ENCODE measurements at regions not wholly inside any gene's neighbourhood (a gene's known extent, or its start where the extent isn't known, plus 50 kb on each side); places are given as distances from the start of the nearest gene placed in this dataset.

- no peak for DNase-seq (ENCODE audit: low read depth in 1 of 2, low spot score in 1 of 2)
These were observed 1361.3 kb upstream of the CELF2 start for GRCh38 chr10:9656386-9656785.

DNA sequence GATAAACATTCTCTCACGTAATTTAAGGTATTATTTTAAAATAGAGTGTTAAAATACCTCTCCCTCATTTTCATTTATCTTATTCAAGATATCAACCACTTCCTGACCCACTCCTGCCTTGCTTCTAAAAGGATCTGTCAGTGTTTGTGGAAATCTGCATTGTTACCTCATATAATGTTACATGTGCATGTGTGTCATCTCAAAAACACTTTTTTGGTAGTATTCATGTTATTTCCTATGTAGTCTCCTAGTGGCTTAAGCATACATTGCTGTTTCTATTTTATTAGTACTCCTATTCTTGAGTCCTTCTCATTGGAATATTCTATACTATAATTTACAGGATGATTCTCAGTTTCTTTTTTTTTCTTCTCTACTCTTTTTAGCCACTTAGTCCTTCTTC, 1360.7 kb upstream of the CELF2 start:
- no peak for DNase-seq (ENCODE audit: low read depth in 1 of 2, low spot score in 1 of 2)

- DNase-seq (ENCODE audit: low read depth in 1 of 2, low spot score in 1 of 2) = no peak
These were observed 1360.1 kb upstream of the CELF2 start for GRCh38 chr10:9657530-9657929.

GRCh38 chr10:9668411-9668810, 1349.3 kb upstream of the CELF2 start:
- no peak for DNase-seq (ENCODE audit: low read depth in 1 of 2, low spot score in 1 of 2)

- DNase-seq (ENCODE audit: low read depth in 1 of 2, low spot score in 1 of 2) = no peak
These were observed 1346.8 kb upstream of the CELF2 start for GRCh38 chr10:9670911-9671310.

DNA sequence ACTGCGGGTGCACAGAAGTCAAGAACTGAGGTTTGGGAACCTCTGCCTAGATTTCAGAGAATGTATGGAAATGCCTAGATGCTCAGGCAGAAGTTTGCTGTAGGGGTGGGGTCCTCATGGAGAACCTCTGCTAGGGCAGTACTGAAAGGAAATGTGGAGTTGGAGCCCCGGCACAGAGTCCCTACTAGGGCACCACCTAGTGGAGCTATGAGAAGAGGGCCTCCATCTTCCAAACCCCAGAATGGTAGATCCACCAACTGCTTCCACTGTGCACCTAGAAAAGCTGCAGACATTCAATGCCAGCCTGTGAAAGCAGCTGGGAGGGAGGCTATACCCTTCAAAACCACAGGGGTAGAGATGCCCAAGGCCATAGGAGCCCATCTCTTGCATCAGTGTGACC, 1336.0 kb upstream of the CELF2 start:
- no peak for DNase-seq (ENCODE audit: low read depth in 1 of 2, low spot score in 1 of 2)

- DNase-seq (ENCODE audit: low read depth in 1 of 2, low spot score in 1 of 2) = no peak
These were observed 1334.9 kb upstream of the CELF2 start for GRCh38 chr10:9682802-9683201.

- no peak for DNase-seq (ENCODE audit: low read depth in 1 of 2, low spot score in 1 of 2)
These were observed 1333.5 kb upstream of the CELF2 start for GRCh38 chr10:9684186-9684585.

- DNase-seq (ENCODE audit: low read depth in 1 of 2, low spot score in 1 of 2) = no peak
These were observed 1332.1 kb upstream of the CELF2 start for GRCh38 chr10:9685596-9685995.

DNA sequence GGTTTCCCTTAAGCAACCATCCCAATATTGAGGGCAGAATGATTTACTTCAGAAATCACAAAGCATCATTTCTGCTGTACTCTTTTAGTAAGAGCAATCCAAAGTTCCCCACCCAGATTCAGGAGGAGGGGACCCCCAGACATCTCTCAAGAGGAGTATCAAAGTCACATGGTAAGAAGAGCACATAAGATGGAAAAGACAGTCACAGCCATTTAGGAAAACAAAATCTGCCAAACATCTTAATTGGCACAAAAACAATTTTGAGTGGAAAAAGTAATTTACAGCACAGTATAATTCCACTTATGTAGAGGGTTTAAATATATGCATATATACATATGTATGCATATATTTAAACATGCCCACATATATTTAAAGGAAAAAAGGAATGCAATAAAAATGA, 1329.0 kb upstream of the CELF2 start:
- DNase-seq (ENCODE audit: low read depth in 1 of 2, low spot score in 1 of 2) = no peak

DNA sequence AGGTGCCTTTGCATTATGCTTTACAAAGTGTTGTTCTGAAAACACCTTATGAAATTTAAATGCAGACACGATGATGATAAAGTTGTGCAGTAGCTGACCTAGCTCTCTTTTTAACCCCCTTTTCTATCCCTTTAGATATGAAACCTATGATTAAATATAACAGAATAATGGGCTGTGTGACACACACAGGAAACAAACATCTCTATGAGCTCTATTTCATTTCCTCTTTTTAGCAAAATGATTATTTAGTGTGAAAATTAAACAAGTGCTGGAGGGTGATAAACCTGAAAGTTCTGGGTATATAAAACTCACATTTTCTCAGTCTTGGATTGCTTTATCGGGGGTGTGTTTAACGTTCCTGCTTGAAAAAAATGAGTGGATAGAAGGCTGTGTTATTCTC, 1310.5 kb upstream of the CELF2 start:
- no peak for DNase-seq (ENCODE audit: low read depth in 1 of 2, low spot score in 1 of 2)

- DNase-seq (ENCODE audit: low read depth in 1 of 2, low spot score in 1 of 2) = no peak
These were observed 1307.8 kb upstream of the CELF2 start for GRCh38 chr10:9709849-9710248.

DNA sequence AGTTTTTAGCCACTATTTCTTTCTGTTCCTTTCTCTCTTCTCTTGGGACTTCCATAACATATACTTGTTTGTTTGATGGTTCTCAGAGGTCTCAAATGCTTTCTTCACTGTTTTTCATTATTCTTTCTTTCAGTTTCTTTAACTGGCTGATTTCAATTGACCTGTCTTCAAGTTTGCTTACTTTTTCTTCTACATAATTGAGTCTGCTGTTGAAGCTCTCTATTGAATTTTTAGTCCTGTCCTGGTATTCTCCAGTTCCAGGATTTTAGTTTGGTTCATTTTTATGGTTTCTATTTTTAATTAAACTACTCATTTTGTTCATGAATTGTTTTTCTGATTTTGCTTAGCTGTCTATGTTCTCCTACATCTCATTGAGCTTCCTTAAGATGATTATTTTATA, 1305.3 kb upstream of the CELF2 start:
- DNase-seq (ENCODE audit: low read depth in 1 of 2, low spot score in 1 of 2) = no peak

- DNase-seq (ENCODE audit: low read depth in 1 of 2, low spot score in 1 of 2) = no peak
These were observed 1298.4 kb upstream of the CELF2 start for GRCh38 chr10:9719246-9719645.

DNA sequence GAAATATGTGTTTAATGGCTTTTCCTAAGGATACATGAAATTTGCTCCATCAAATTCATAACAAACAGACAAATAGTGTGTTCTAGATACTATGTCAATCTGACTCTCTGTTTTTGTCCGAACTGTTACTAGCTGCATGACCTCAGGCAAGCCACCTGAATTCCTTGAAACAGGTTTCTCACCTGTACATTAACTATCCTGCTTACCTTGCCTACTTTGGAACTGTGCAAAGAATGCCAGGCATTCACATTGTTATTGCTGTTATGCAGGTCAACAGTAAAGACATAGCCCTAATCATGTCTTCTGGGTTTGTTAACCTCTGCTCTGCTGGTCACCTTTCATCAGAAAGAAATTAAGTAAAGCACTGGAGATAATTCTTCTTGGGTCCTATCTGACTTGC, 1283.9 kb upstream of the CELF2 start:
- no peak for DNase-seq (ENCODE audit: low read depth in 1 of 2, low spot score in 1 of 2)

- DNase-seq (ENCODE audit: low read depth in 1 of 2, low spot score in 1 of 2) = no peak
These were observed 1283.5 kb upstream of the CELF2 start for GRCh38 chr10:9734218-9734617.

GRCh38 chr10:9735731-9736130, 1281.9 kb upstream of the CELF2 start:
- DNase-seq (ENCODE audit: low read depth in 1 of 2, low spot score in 1 of 2) = no peak

- DNase-seq (ENCODE audit: low read depth in 1 of 2, low spot score in 1 of 2) = no peak
These were observed 1274.0 kb upstream of the CELF2 start for GRCh38 chr10:9743639-9744038.

GRCh38 chr10:9745158-9745557, 1272.5 kb upstream of the CELF2 start:
- no peak for DNase-seq (ENCODE audit: low read depth in 1 of 2, low spot score in 1 of 2)

DNA sequence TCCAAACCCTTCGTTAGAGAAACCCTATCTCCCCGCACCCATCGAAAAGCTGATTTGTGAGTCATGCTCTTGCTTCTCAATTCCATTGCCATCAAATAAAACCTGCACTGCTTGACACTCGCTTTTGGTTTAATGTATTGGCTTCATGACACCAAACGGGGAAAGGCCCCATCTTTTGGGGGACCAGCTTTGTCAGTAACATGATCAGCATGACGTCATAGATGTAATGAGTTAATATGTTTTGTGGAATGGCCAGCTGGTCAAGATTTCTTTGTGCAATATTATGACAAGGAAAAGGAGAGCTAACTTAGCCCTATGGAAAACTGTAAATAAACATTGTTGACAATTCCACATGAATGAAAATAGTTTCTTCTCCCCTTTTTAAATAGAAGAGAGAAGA, 1260.5 kb upstream of the CELF2 start:
- no peak for DNase-seq (ENCODE audit: low read depth in 1 of 2, low spot score in 1 of 2)

DNA sequence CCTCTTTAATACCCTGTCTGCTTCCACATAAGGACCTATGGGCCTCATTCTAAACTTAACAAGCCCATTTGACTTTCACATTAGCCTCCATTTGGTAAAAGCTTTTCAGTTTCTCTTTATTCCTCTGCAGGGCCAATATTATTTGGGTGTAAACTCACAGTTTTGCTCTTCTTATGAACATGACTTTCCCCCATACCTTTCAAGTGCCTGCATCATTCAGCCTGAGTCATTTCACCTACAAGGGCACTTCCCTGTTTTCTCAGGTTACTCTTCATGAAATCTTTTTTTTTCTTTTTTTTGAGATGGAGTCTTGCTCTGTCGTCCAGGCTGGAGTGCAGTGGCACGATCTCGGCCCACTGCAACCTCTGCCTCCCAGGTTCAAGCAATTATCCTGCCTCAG, 1258.1 kb upstream of the CELF2 start:
- no peak for DNase-seq (ENCODE audit: low read depth in 1 of 2, low spot score in 1 of 2)

DNA sequence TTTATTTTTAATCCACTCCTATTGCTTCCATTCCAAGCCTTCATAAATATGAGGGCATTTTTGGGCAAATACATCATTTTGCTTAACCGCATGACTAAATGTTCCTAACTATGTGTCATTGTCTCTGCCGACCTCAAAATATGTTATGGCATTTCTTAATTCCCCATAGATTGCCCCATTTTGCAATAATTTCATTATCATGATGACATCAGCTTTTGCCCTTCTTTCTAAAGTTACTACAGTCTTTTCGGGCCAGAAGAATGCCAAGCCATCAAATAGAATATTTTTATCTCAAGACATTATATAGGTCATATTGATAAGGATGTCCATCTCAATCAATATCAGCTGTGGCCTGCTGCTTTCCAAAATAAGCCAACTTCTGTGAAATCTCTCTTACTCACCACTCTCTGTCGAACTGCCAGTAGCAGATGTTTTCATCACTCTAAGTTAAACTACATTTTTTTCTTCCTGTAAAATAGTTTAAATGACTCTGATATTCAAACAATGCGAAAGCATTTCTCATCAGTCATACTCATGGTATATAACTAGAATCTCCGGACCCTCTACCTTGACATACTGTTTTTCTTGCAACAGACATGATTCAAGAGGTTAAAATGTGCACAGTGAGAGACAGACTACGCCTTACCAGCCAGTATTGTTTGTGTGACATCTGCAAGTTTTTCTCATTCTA, 1254.6 kb upstream of the CELF2 start:
- no peak for DNase-seq (ENCODE audit: low read depth in 1 of 2, low spot score in 1 of 2)

DNA sequence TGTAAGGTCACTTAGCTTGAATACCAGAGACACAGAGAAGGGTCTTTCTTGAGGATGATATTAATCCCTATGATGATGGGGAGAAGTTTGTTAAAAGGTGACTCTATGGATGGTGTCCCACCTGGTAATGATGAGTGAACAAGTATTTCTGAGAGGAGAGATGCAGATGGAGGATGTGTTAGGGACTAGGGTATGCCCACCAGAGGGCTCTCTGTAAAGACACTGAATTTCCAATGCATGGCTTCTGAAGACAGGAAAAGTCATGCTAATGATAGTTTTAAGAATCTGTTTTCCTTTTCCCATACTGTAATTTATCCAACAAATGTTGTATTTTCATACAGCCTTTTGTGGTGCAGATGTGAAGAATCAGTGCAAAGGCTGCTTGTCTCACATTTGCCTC, 1250.9 kb upstream of the CELF2 start:
- no peak for DNase-seq (ENCODE audit: low read depth in 1 of 2, low spot score in 1 of 2)

- no peak for DNase-seq (ENCODE audit: low read depth in 1 of 2, low spot score in 1 of 2)
These were observed 1236.0 kb upstream of the CELF2 start for GRCh38 chr10:9781666-9782065.
